Glutamatergic neuron (in vitro differentiated cells): ENCODE measurements at regions not wholly inside any gene's neighbourhood (a gene's known extent, or its start where the extent isn't known, plus 50 kb on each side); places are given as distances from the start of the nearest gene placed in this dataset.
"Not testable (repeated sequence)": the region's sequence is repeated elsewhere in the genome, so short reads cannot be mapped to it uniquely, and the experiment has no call there.

Experiments
- DNase-seq: peaks from one replicate; pipeline ENCODE4 v3.0.0; 2022
- H3K27ac Mint-ChIP-seq: one replicate; pipeline ENCODE4 v1.8.0; 2020; ENCODE audit warnings: mild to moderate bottlenecking, mixed read lengths, inconsistent platforms; ENCODE audit not compliant: unreplicated experiment
- H3K27me3 Mint-ChIP-seq: one replicate; pipeline ENCODE4 v1.8.0; 2020; ENCODE audit warnings: mild to moderate bottlenecking, moderate library complexity, mixed read lengths, inconsistent platforms; ENCODE audit not compliant: unreplicated experiment
- H3K36me3 Mint-ChIP-seq: one replicate; pipeline ENCODE4 v1.8.0; 2020; ENCODE audit warnings: mild to moderate bottlenecking, mixed read lengths, inconsistent platforms; ENCODE audit not compliant: unreplicated experiment
- H3K4me1 Mint-ChIP-seq: one replicate; pipeline ENCODE4 v1.8.0; 2020; ENCODE audit warnings: mild to moderate bottlenecking, low read depth, mixed read lengths, inconsistent platforms; ENCODE audit not compliant: unreplicated experiment
- H3K4me3 Mint-ChIP-seq: one replicate; pipeline ENCODE4 v1.8.0; 2020; ENCODE audit warnings: mild to moderate bottlenecking, mixed read lengths, inconsistent platforms; ENCODE audit not compliant: unreplicated experiment
- H3K9me3 Mint-ChIP-seq: one replicate; pipeline ENCODE4 v1.8.0; 2020; ENCODE audit warnings: mild to moderate bottlenecking, moderate library complexity, mixed read lengths, inconsistent platforms; ENCODE audit not compliant: unreplicated experiment
- CTCF ChIP-seq: fragments of 200-600 bp; sonication (generic); IDR thresholded peaks from one replicate; pipeline ENCODE4 v1.5.0; 2021; ENCODE audit not compliant: partially characterized antibody, unreplicated experiment

GRCh38 chr7:115802415-115802814, 228.1 kb downstream of the TFEC start:
- H3K4me1 Mint-ChIP-seq, result no peaks in the 10 kb centered on the region
- no peaks in the 10 kb centered on the region for H3K36me3 Mint-ChIP-seq
- H3K27me3 Mint-ChIP-seq, result peaks cover 1% of the 10 kb centered on the region
- H3K27ac Mint-ChIP-seq, result no peak overlapping the region
- no peak overlapping the region for H3K4me3 Mint-ChIP-seq
- no peak for TF ChIP-seq CTCF
- H3K9me3 Mint-ChIP-seq, result no peaks in the 10 kb centered on the region
- no peak for DNase-seq

GRCh38 chr7:115799430-115799829, 231.1 kb downstream of the TFEC start:
- no peak for TF ChIP-seq CTCF
- DNase-seq, result no peak
- H3K27me3 Mint-ChIP-seq, result no peaks in the 10 kb centered on the region
- no peak overlapping the region for H3K27ac Mint-ChIP-seq
- no peaks in the 10 kb centered on the region for H3K36me3 Mint-ChIP-seq
- no peak overlapping the region for H3K4me3 Mint-ChIP-seq
- H3K4me1 Mint-ChIP-seq, result no peaks in the 10 kb centered on the region
- H3K9me3 Mint-ChIP-seq, result no peaks in the 10 kb centered on the region

- Mint-ChIP-seq H3K27ac (no peak overlapping the region), H3K36me3 (no peaks in the 10 kb centered on the region), H3K4me3 (no peak overlapping the region), H3K9me3 (no peaks in the 10 kb centered on the region), H3K27me3 (no peaks in the 10 kb centered on the region), H3K4me1 (no peaks in the 10 kb centered on the region)
- no peak for TF ChIP-seq CTCF
- DNase-seq, result no peak
These were observed 236.4 kb downstream of the TFEC start for GRCh38 chr7:115793958-115794702.

GRCh38 chr7:115789901-115790300, 240.7 kb downstream of the TFEC start:
- H3K4me3 Mint-ChIP-seq, result no peak overlapping the region
- no peak for TF ChIP-seq CTCF
- H3K27me3 Mint-ChIP-seq, result no peaks in the 10 kb centered on the region
- H3K36me3 Mint-ChIP-seq, result no peaks in the 10 kb centered on the region
- H3K27ac Mint-ChIP-seq, result no peak overlapping the region
- DNase-seq, result no peak
- no peaks in the 10 kb centered on the region for H3K4me1 Mint-ChIP-seq
- H3K9me3 Mint-ChIP-seq, result no peaks in the 10 kb centered on the region

GRCh38 chr7:115789473-115789872, 241.1 kb downstream of the TFEC start:
- not testable (repeated sequence) for DNase-seq

More at GRCh38 chr7:115789473-115789872, 241.1 kb downstream of the TFEC start:
- H3K27me3 Mint-ChIP-seq, H3K9me3 Mint-ChIP-seq, H3K27ac Mint-ChIP-seq, H3K4me1 Mint-ChIP-seq, H3K36me3 Mint-ChIP-seq, H3K4me3 Mint-ChIP-seq: not testable (repeated sequence)
